ENCODE measurements at regions not wholly inside any gene's neighbourhood (a gene's known extent, or its start where the extent isn't known, plus 50 kb on each side); places are given as distances from the start of the nearest gene placed in this dataset.
A peak's percentile ranks its signal among the peaks of the same experiment; 100 is the strongest.

GRCh38 chr12:20305470-20305869 lies 62.9 kb upstream of the PDE3A start:
- intact Hi-C loops (cut with DNase I), result no loop called here
- ATAC-seq, result no peak

DNA sequence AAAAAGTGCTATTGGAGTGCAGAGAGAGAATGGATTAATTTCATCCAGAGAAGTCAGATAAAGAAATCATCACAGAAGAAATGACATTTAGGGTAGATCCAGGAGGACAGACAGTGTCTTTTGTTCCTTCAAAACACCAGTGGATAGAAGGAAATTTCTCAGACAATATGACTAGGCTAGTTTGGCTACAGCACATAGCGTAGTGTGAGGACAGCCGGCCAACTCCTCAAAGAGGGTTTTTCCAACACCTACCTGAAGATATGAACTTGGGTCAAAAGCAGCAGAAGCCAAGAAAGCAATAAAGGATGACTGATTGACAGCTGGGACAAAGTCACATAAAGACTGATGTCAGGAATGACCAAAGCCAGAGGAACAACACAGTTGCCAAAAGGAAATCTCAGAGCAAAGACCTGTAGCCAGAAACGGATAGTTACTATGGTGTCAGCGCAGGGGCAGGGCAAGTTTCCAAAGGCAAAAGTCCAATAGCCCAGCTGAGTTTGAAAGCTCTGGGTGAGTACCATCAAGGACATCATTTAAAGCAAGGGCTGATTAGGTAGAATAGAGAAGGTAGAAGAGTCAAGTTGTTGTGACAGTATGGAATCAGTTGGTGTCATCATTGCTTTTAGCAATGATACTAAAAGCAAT lies 58.7 kb upstream of the PDE3A start:
- ATAC-seq (peak; percentile 87), DNase-seq (ENCODE audit: missing footprints) (no peak)
- intact Hi-C loops (cut with DNase I), result no loop called here

More at GRCh38 chr12:20305470-20305869, 62.9 kb upstream of the PDE3A start:
- DNase-seq (ENCODE audit: missing footprints), result no peak

- ATAC-seq (peak; percentile 66), DNase-seq (ENCODE audit: missing footprints) (no peak)
- intact Hi-C loops (cut with DNase I), result no loop called here
Observed at GRCh38 chr12:20314328-20314727, 54.0 kb upstream of the PDE3A start.

DNA sequence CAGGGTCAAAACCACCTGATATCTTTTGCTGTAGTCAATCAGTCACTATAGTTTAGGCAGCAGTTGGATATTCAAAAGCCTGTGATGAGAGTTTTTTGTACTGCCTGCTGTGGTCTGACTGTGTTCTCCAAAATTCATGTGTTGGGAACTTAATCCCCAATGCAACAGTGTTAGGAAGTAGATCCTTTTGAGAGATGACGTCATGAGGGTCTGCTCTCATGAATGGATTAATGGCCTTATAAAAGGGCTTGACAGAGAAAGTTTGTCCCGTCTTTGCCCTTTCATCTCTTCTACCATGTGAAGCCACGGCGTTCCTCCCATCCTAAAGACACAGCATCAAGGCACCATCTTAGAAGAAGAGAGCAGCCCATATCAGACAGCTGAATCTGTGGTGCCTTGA lies 50.8 kb upstream of the PDE3A start:
- intact Hi-C loops (cut with DNase I), result loop anchor here (5.0 kb wide), 1 partner anchor 45 kb away; no protein-coding TSS in a partner anchor
- no peak for DNase-seq (ENCODE audit: missing footprints)
- no peak for ATAC-seq

Data from Right ventricle myocardium inferior (tissue), 1 donor.